ENCODE measurements at regions not wholly inside any gene's neighbourhood (a gene's known extent, or its start where the extent isn't known, plus 50 kb on each side); places are given as distances from the start of the nearest gene placed in this dataset.

- TF ChIP-seq CTCF (IDR thresholded peaks at IDR 0.05) (no peak), POLR2A (IDR thresholded peaks at IDR 0.05) (no peak)
Observed at GRCh38 chr6:120996340-120996739, 337.9 kb downstream of the TBC1D32 start.

All from Peyer's patch (tissue), 4 donors.